GM23338 (cell line): ENCODE measurements at regions not wholly inside any gene's neighbourhood (a gene's known extent, or its start where the extent isn't known, plus 50 kb on each side); places are given as distances from the start of the nearest gene placed in this dataset.

ENCODE experiments used
- ATAC-seq: fragments of 200-7000 bp; cut with Tn5 transposase; 3 replicates; pipeline ENCODE4 v1.9.1; 2020
- DNase-seq: peaks from one replicate; pipeline ENCODE4 v3.0.0-alpha.2; 2015; ENCODE audit warnings: low spot score
- H2AFZ ChIP-seq: fragments of 200-600 bp; sonication (generic); 2 replicates; pipeline ENCODE4 v1.8.0; 2016; ENCODE audit warnings: antibody characterized with exemption, mild to moderate bottlenecking, moderate library complexity
- H3F3A ChIP-seq: fragments of 200-600 bp; sonication (generic); replicated peaks from 2 replicates; pipeline ENCODE4 v1.8.0; 2017; ENCODE audit warnings: antibody characterized with exemption, mixed run types, low read depth
- H3K27ac ChIP-seq: fragments of 200-600 bp; sonication (generic); 2 replicates; pipeline ENCODE4 v1.6.1; 2016; ENCODE audit warnings: low read depth
- H3K27me3 ChIP-seq: fragments of 200-600 bp; sonication (generic); 2 replicates; pipeline ENCODE4 v1.8.0; 2016; ENCODE audit warnings: mild to moderate bottlenecking, mixed run types, moderate library complexity; ENCODE audit not compliant: insufficient read depth
- H3K36me3 ChIP-seq: fragments of 200-600 bp; sonication (generic); 2 replicates; pipeline ENCODE4 v1.8.0; 2016; ENCODE audit warnings: mild to moderate bottlenecking; ENCODE audit not compliant: insufficient read depth
- H3K4me1 ChIP-seq: fragments of 200-600 bp; sonication (generic); 2 replicates; pipeline ENCODE4 v1.8.0; 2016; ENCODE audit warnings: mild to moderate bottlenecking, moderate library complexity; ENCODE audit not compliant: insufficient read depth
- H3K4me2 ChIP-seq: fragments of 200-600 bp; sonication (generic); 2 replicates; pipeline ENCODE4 v1.7.1; 2017; ENCODE audit warnings: mixed run types
- H3K4me3 ChIP-seq: fragments of 200-600 bp; sonication (generic); 2 replicates; pipeline ENCODE4 v1.6.1; 2016; ENCODE audit warnings: mixed run types
- H3K79me2 ChIP-seq: fragments of 200-600 bp; sonication (generic); replicated peaks from 2 replicates; pipeline ENCODE4 v1.8.0; 2017; ENCODE audit warnings: mild to moderate bottlenecking; ENCODE audit not compliant: insufficient read depth
- H3K9me2 ChIP-seq: fragments of 200-600 bp; sonication (generic); 2 replicates; pipeline ENCODE4 v1.8.0; 2017; ENCODE audit not compliant: insufficient read depth
- H4K20me1 ChIP-seq: fragments of 200-600 bp; sonication (generic); replicated peaks from 2 replicates; pipeline ENCODE4 v1.8.0; 2017; ENCODE audit warnings: mild to moderate bottlenecking; ENCODE audit not compliant: insufficient read depth
- H3K27ac Mint-ChIP-seq: 2 replicates; pipeline ENCODE4 v1.8.0; 2020; ENCODE audit warnings: inconsistent platforms, mild to moderate bottlenecking, moderate library complexity, mixed read lengths
- H3K27me3 Mint-ChIP-seq: 3 replicates; pipeline ENCODE4 v1.8.0; 2022; ENCODE audit warnings: low read depth, mild to moderate bottlenecking, moderate library complexity, mixed read lengths, inconsistent platforms; ENCODE audit not compliant: insufficient read depth, poor library complexity
- H3K36me3 Mint-ChIP-seq: 3 replicates; pipeline ENCODE4 v1.8.0; 2021; ENCODE audit warnings: low read depth, mild to moderate bottlenecking, inconsistent platforms, moderate library complexity, mixed read lengths
- H3K4me1 Mint-ChIP-seq: 3 replicates; pipeline ENCODE4 v1.8.0; 2020; ENCODE audit warnings: mild to moderate bottlenecking, inconsistent platforms, mixed read lengths
- H3K4me3 Mint-ChIP-seq: 3 replicates; pipeline ENCODE4 v1.8.0; 2021; ENCODE audit warnings: moderate library complexity, mild to moderate bottlenecking, inconsistent platforms, mixed read lengths
- H3K9me3 Mint-ChIP-seq: 3 replicates; pipeline ENCODE4 v1.8.0; 2020; ENCODE audit warnings: moderate library complexity, mild to moderate bottlenecking, inconsistent platforms, mixed read lengths
- CREB1 ChIP-seq: fragments of 250-450 bp; sonication (Bioruptor Pico); IDR thresholded peaks from 2 replicates; pipeline ENCODE4 v1.5.0; 2020; ENCODE audit warnings: low read depth, mild to moderate bottlenecking, moderate library complexity
- EZH2phosphoT487 ChIP-seq: fragments of 200-600 bp; sonication (generic); IDR thresholded peaks from one replicate; pipeline ENCODE4 v1.8.1; 2018; ENCODE audit warnings: antibody characterized with exemption; ENCODE audit not compliant: unreplicated experiment
- JUNB ChIP-seq: IDR thresholded peaks from one replicate; pipeline ENCODE4 v1.6.1; 2016; ENCODE audit warnings: antibody characterized with exemption; ENCODE audit not compliant: unreplicated experiment
- NANOG ChIP-seq: IDR thresholded peaks from 2 replicates; pipeline ENCODE4 v1.6.1; 2016; ENCODE audit warnings: antibody characterized with exemption, borderline replicate concordance
- POLR2AphosphoS5 ChIP-seq: IDR thresholded peaks from 2 replicates; pipeline ENCODE4 v1.6.1; 2016; ENCODE audit warnings: antibody characterized with exemption, low read depth
- REST ChIP-seq: IDR thresholded peaks from one replicate; pipeline ENCODE4 v1.6.1; 2018; ENCODE audit warnings: antibody characterized with exemption; ENCODE audit not compliant: unreplicated experiment
- ZNF331 ChIP-seq: fragments of 250-450 bp; sonication (Bioruptor Pico); IDR thresholded peaks from 2 replicates; pipeline ENCODE4 v1.5.0; 2020; ENCODE audit warnings: low read depth, mild to moderate bottlenecking, moderate library complexity
- ZNF462 ChIP-seq: fragments of 250-450 bp; sonication (Bioruptor Pico); IDR thresholded peaks from 2 replicates; pipeline ENCODE4 v1.5.0; 2020; ENCODE audit warnings: mild to moderate bottlenecking, moderate library complexity

- Histone ChIP-seq H3K9me2 (no peaks in the 10 kb centered on the region; the same call in 1 of the 2 replicates), H3K27me3 (no peaks in the 10 kb centered on the region), H4K20me1 (no peaks in the 10 kb centered on the region), H3K4me3 (no peak overlapping the region), H3K4me1 (no peaks in the 10 kb centered on the region), H2AFZ (no peak overlapping the region), H3K79me2 (no peaks in the 10 kb centered on the region), H3K4me2 (no peak overlapping the region), H3K36me3 (no peaks in the 10 kb centered on the region), H3K27ac (no peak overlapping the region), H3F3A (no peaks in the 10 kb centered on the region)
- ATAC-seq (no peak), DNase-seq (no peak)
- Mint-ChIP-seq H3K9me3 (peaks cover 7% of the 10 kb centered on the region; the same call in 2 of the 3 replicates), H3K27ac (no peak overlapping the region), H3K36me3 (no peaks in the 10 kb centered on the region; the same call in 2 of the 3 replicates), H3K4me3 (no peak overlapping the region), H3K27me3 (no peaks in the 10 kb centered on the region), H3K4me1 (peaks cover under 1% of the 10 kb centered on the region; the same call in 1 of the 3 replicates)
- TF ChIP-seq POLR2AphosphoS5, result no peak
- no peak for TF ChIP-seq ZNF462 (CRISPR knock-in tag)
- no peak for TF ChIP-seq REST
- no peak for TF ChIP-seq EZH2phosphoT487
- TF ChIP-seq NANOG, result no peak
- no peak for TF ChIP-seq JUNB
- TF ChIP-seq CREB1 (CRISPR knock-in tag), result no peak
- TF ChIP-seq ZNF331 (CRISPR knock-in tag), result no peak
These were observed 80.1 kb upstream of the SLC22A16 start for GRCh38 chr6:110556317-110557110.
